Forelimb muscle (tissue), 1 donor: ENCODE measurements at regions not wholly inside any gene's neighbourhood (a gene's known extent, or its start where the extent isn't known, plus 50 kb on each side); places are given as distances from the start of the nearest gene placed in this dataset.
"Not testable (repeated sequence)": the region's sequence is repeated elsewhere in the genome, so short reads cannot be mapped to it uniquely, and the experiment has no call there.

Experiments used
- DNase-seq: peaks from one replicate; pipeline ENCODE4 v3.0.0-alpha.2; 2013; ENCODE audit warnings: low read depth

GRCh38 chr2:210860276-210860675 is 303.9 kb downstream of the CPS1 start:
- DNase-seq: no peak

GRCh38 chr2:210861038-210861665 is 304.8 kb downstream of the CPS1 start:
- DNase-seq: no peak

GRCh38 chr2:210862283-210863065 is 306.1 kb downstream of the CPS1 start:
- DNase-seq: no peak

- DNase-seq: no peak
These were observed 306.9 kb downstream of the CPS1 start for GRCh38 chr2:210863283-210863682.

- DNase-seq: not testable (repeated sequence)
These were observed 315.2 kb downstream of the CPS1 start for GRCh38 chr2:210871566-210871965.

GRCh38 chr2:210873631-210874030 is 317.2 kb downstream of the CPS1 start:
- no peak for DNase-seq

GRCh38 chr2:210884227-210884626 is 327.8 kb downstream of the CPS1 start:
- DNase-seq: no peak

GRCh38 chr2:210888035-210888434 is 331.6 kb downstream of the CPS1 start:
- no peak for DNase-seq

GRCh38 chr2:210895132-210895531 is 338.7 kb downstream of the CPS1 start:
- DNase-seq: no peak

- no peak for DNase-seq
These were observed 342.7 kb downstream of the CPS1 start for GRCh38 chr2:210899131-210899530.

- no peak for DNase-seq
These were observed 344.9 kb downstream of the CPS1 start for GRCh38 chr2:210901326-210901725.

GRCh38 chr2:210912779-210913178 is 356.4 kb downstream of the CPS1 start:
- DNase-seq: no peak

GRCh38 chr2:210913461-210913860 is 357.1 kb downstream of the CPS1 start:
- no peak for DNase-seq

- no peak for DNase-seq
These were observed 359.5 kb downstream of the CPS1 start for GRCh38 chr2:210915912-210916311.

- DNase-seq: no peak
These were observed 361.1 kb downstream of the CPS1 start for GRCh38 chr2:210917465-210917864.

GRCh38 chr2:210919128-210919527 is 362.7 kb downstream of the CPS1 start:
- no peak for DNase-seq

GRCh38 chr2:210922419-210922818 is 366.0 kb downstream of the CPS1 start:
- DNase-seq: no peak

GRCh38 chr2:210928714-210929113 is 372.3 kb downstream of the CPS1 start:
- no peak for DNase-seq

GRCh38 chr2:210938228-210938627 is 381.8 kb downstream of the CPS1 start:
- no peak for DNase-seq

GRCh38 chr2:210946395-210946794 is 390.0 kb downstream of the CPS1 start:
- DNase-seq: no peak

- DNase-seq: not testable (repeated sequence)
These were observed 394.1 kb downstream of the CPS1 start for GRCh38 chr2:210950434-210951060.

- DNase-seq: no peak
These were observed 398.0 kb downstream of the CPS1 start for GRCh38 chr2:210954386-210954907.

- DNase-seq: no peak
These were observed 399.2 kb downstream of the CPS1 start for GRCh38 chr2:210955591-210955990.
